Peyer's patch (tissue), 4 donors: ENCODE measurements at regions not wholly inside any gene's neighbourhood (a gene's known extent, or its start where the extent isn't known, plus 50 kb on each side); places are given as distances from the start of the nearest gene placed in this dataset.
A peak's percentile ranks its signal among the peaks of the same experiment; 100 is the strongest.

Experiments
- DNase-seq, 3 donors: peaks; one replicate each; pipeline ENCODE4 v3.0.0-alpha.2; 2017 to 2019
- H3K27ac ChIP-seq, 4 donors: fragments of 200-600 bp; sonication (generic); one replicate each; pipeline ENCODE4 v1.5.1; 2016 to 2019
- H3K27me3 ChIP-seq, 2 donors: fragments of 200-600 bp; sonication (generic); one replicate each; pipeline ENCODE4 v1.5.1; 2019
- H3K36me3 ChIP-seq, 3 donors: fragments of 200-600 bp; sonication (generic); one replicate each; pipeline ENCODE4 v1.5.1; 2016 to 2019
- H3K4me1 ChIP-seq, 4 donors: fragments of 200-600 bp; sonication (generic); one replicate each; pipeline ENCODE4 v1.5.1; 2016 to 2019
- H3K4me3 ChIP-seq, 4 donors: fragments of 200-600 bp; sonication (generic); 1 replicate in 3 of 4; 2 replicates in 1 of 4; pipeline ENCODE4 v1.5.1; 2016 to 2019; ENCODE audit warnings: mild to moderate bottlenecking in 1 of 4
- H3K9me3 ChIP-seq, 4 donors: fragments of 200-600 bp; sonication (generic); one replicate each; pipeline ENCODE4 v1.5.1; 2016 to 2019; ENCODE audit warnings: mild to moderate bottlenecking in 1 of 4
- POLR2A ChIP-seq, 2 donors: fragments of 450-650 bp; IDR thresholded peaks; one replicate each; pipeline ENCODE4 v1.5.1; 2017; ENCODE audit warnings: antibody characterized with exemption in 2 of 2, mild to moderate bottlenecking in 2 of 2, moderate library complexity in 2 of 2
- TF ChIP-seq, protein P1 (sequence below), 6 experiments: fragments of 450-650 bp in 4 of 6; fragments of 200-600 bp in 2 of 6; sonication (generic) in 1 of 6; IDR thresholded peaks; one replicate each; pipeline ENCODE4 v1.5.1; 2017 to 2019; ENCODE audit warnings: antibody characterized with exemption in 6 of 6, mild to moderate bottlenecking in 3 of 6, moderate library complexity in 1 of 6

DNA sequence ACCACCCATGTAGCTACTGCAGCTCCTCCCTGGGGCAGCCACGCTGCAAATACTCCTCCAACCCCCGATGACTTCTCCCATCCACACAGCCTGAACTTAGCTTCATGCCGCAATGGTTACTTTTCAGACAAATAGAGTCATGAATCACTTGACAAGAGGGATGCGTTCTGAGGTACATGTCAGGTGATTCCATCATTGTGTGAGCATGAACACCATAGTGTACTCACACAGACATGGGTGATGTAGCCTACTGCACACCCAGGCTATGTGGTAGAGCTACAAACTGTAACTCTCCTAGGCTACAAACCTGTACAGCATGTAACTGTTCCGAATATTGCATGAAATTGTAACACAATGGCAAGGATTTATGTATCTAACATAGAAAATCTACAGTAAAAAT, 298.5 kb upstream of the SLC35B3 start:
- Histone ChIP-seq H3K9me3 (no peaks in the 10 kb centered on the region), H3K36me3 (no peaks in the 10 kb centered on the region), H3K4me1 (no peaks in the 10 kb centered on the region), H3K27ac (no peak overlapping the region), H3K4me3 (no peak overlapping the region), H3K27me3 (no peaks in the 10 kb centered on the region)
- no peak for DNase-seq
- TF ChIP-seq, protein P1, sequence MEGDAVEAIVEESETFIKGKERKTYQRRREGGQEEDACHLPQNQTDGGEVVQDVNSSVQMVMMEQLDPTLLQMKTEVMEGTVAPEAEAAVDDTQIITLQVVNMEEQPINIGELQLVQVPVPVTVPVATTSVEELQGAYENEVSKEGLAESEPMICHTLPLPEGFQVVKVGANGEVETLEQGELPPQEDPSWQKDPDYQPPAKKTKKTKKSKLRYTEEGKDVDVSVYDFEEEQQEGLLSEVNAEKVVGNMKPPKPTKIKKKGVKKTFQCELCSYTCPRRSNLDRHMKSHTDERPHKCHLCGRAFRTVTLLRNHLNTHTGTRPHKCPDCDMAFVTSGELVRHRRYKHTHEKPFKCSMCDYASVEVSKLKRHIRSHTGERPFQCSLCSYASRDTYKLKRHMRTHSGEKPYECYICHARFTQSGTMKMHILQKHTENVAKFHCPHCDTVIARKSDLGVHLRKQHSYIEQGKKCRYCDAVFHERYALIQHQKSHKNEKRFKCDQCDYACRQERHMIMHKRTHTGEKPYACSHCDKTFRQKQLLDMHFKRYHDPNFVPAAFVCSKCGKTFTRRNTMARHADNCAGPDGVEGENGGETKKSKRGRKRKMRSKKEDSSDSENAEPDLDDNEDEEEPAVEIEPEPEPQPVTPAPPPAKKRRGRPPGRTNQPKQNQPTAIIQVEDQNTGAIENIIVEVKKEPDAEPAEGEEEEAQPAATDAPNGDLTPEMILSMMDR (IDR thresholded peaks at IDR 0.05), result no peak
- TF ChIP-seq POLR2A (IDR thresholded peaks at IDR 0.05), result no peak

DNA sequence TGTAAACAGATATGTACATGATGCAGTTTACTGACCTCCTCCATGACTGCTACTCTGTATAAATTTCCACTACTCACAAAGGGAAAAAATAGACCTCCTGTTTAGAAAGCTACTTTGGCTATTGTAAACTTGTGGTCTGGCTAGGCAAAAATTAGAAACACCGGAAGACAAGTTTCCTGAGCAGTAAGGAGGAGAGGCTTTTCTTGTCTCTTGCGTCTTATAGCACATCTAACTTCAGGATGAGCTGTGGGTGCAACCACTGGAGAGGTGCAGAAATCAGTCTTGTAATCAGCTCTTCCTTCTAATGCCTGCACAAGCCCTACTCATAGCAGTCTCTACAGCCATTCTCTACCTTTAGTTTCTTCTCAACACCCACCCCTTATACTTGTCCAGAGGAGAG, 296.5 kb upstream of the SLC35B3 start:
- H3K27me3 ChIP-seq, result no peaks in the 10 kb centered on the region
- TF ChIP-seq, protein P1 (IDR thresholded peaks at IDR 0.05), result no peak
- TF ChIP-seq POLR2A (IDR thresholded peaks at IDR 0.05), result no peak
- DNase-seq, result no peak
- H3K27ac ChIP-seq, result no peak overlapping the region
- no peak overlapping the region for H3K4me3 ChIP-seq
- H3K36me3 ChIP-seq, result no peaks in the 10 kb centered on the region
- H3K4me1 ChIP-seq, result no peaks in the 10 kb centered on the region
- no peaks in the 10 kb centered on the region for H3K9me3 ChIP-seq

- no peak overlapping the region for H3K27ac ChIP-seq
- H3K27me3 ChIP-seq, result no peaks in the 10 kb centered on the region
- no peak for DNase-seq
- no peaks in the 10 kb centered on the region for H3K4me1 ChIP-seq
- H3K9me3 ChIP-seq, result no peaks in the 10 kb centered on the region
- H3K4me3 ChIP-seq, result no peak overlapping the region
- TF ChIP-seq POLR2A (IDR thresholded peaks at IDR 0.05), result no peak
- TF ChIP-seq, protein P1 (IDR thresholded peaks at IDR 0.05), result no peak
- H3K36me3 ChIP-seq, result no peaks in the 10 kb centered on the region
These were observed 275.5 kb upstream of the SLC35B3 start for GRCh38 chr6:8710668-8711431.

DNA sequence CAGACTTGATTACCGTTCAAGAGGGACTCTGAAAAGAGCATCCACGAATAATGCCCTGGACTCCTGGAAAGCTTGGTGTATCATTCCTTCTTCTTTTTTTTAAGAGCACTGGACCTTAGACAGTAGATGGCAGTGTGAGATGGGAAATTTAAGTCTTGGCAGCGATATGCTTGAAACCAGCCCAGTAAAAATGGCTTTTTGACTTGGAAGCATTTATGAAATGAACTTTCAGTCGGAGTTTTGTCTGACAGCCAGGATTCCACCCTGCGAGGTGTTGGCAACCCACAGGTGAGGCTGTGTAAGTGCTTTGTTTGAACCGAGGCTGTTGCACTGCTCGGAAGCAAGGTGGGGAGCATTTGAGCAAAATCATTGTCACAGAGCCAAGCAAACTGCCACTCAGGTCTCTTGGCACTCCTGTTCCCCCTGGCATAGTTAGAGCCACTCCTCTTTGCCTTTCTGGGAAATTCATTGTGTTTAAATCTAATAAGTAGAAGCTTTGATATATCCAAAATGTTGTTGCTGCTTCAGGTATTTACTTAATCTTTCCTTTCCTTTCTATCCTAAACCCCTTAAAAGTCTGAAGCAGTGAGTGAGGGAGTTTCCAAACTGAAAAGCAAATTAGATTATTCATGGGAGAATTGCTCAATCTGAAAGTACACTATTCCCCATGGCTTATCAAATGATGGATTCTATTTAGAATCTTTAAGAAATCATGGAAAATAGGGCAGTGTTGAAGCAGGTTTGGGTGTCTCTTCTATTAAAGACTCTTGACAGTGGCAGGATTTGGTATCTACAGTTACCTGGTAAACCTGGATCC, 272.8 kb upstream of the SLC35B3 start:
- no peaks in the 10 kb centered on the region for H3K27me3 ChIP-seq
- no peak for DNase-seq
- no peak overlapping the region for H3K27ac ChIP-seq
- no peak overlapping the region for H3K4me3 ChIP-seq
- no peak for TF ChIP-seq POLR2A (IDR thresholded peaks at IDR 0.05)
- TF ChIP-seq, protein P1 (IDR thresholded peaks at IDR 0.05), result peak in 2 of 6 experiments; percentile 10 to 18
- no peaks in the 10 kb centered on the region for H3K4me1 ChIP-seq
- H3K9me3 ChIP-seq, result no peaks in the 10 kb centered on the region
- H3K36me3 ChIP-seq, result no peaks in the 10 kb centered on the region

DNA sequence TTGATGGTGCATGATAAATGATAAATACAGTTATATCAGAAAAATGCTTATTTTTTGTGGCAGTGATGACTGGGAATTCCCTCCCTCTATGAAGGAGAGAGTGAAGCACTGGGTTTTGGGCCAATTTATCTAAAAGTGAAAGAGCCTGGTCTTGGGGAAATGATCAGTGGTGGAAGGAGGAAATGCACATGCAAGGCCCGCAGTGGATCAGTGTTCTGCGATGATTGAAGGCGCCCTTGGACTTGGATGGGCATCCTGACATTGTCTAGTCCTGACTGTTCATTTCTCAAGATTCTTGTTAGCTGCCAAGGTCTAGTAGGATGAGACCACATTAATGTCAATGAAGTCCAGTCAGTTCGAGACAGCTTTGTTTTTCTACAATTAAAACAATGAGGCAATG, 272.0 kb upstream of the SLC35B3 start:
- H3K27ac ChIP-seq, result no peak overlapping the region
- H3K4me1 ChIP-seq, result no peaks in the 10 kb centered on the region
- no peak for TF ChIP-seq POLR2A (IDR thresholded peaks at IDR 0.05)
- TF ChIP-seq, protein P1 (IDR thresholded peaks at IDR 0.05), result no peak
- no peak overlapping the region for H3K4me3 ChIP-seq
- H3K27me3 ChIP-seq, result no peaks in the 10 kb centered on the region
- no peaks in the 10 kb centered on the region for H3K36me3 ChIP-seq
- DNase-seq, result no peak
- no peaks in the 10 kb centered on the region for H3K9me3 ChIP-seq
